Subcutaneous abdominal adipose tissue (tissue), 5 donors: ENCODE measurements at regions not wholly inside any gene's neighbourhood (a gene's known extent, or its start where the extent isn't known, plus 50 kb on each side); places are given as distances from the start of the nearest gene placed in this dataset.

ENCODE experiments used
- H3K27ac ChIP-seq: one replicate; pipeline ENCODE4 v1.7.0; 2013; ENCODE audit warnings: low read depth, mild to moderate bottlenecking, inconsistent platforms, low read length, moderate library complexity
- H3K27me3 ChIP-seq, 5 donors: one replicate each; pipeline ENCODE4 v1.7.0; 2013; ENCODE audit warnings: low read length in 5 of 5, inconsistent platforms in 1 of 5; ENCODE audit not compliant: control insufficient read depth in 5 of 5, insufficient read depth in 4 of 5
- H3K36me3 ChIP-seq, 5 donors: one replicate each; pipeline ENCODE4 v1.7.0; 2013; ENCODE audit warnings: low read length in 5 of 5; ENCODE audit not compliant: control insufficient read depth in 5 of 5, insufficient read depth in 5 of 5
- H3K4me1 ChIP-seq, 5 donors: one replicate each; pipeline ENCODE4 v1.7.0; 2013; ENCODE audit warnings: low read length in 5 of 5, mild to moderate bottlenecking in 3 of 5, moderate library complexity in 1 of 5; ENCODE audit not compliant: control insufficient read depth in 5 of 5, insufficient read depth in 5 of 5
- H3K4me3 ChIP-seq, 5 donors: one replicate each; pipeline ENCODE4 v1.7.0; 2013; ENCODE audit warnings: low read length in 5 of 5, low read depth in 1 of 5
- H3K9ac ChIP-seq, 5 donors: one replicate each; pipeline ENCODE4 v1.7.0; 2013; ENCODE audit warnings: low read length in 5 of 5, mild to moderate bottlenecking in 4 of 5, moderate library complexity in 3 of 5
- H3K9me3 ChIP-seq, 5 donors: one replicate each; pipeline ENCODE4 v1.7.0; 2013; ENCODE audit warnings: low read length in 5 of 5; ENCODE audit not compliant: control insufficient read depth in 5 of 5
- donor health status: healthy.
- donor health status: healthy.
- donor health status: healthy.
- donor health status: healthy.
- donor health status: healthy.

GRCh38 chr18:61967252-61967891 is 74.6 kb upstream of the RNF152 start:
- no peaks in the 10 kb centered on the region for H3K36me3 ChIP-seq
- no peak overlapping the region for H3K27ac ChIP-seq
- H3K9ac ChIP-seq, result no peak overlapping the region
- no peaks in the 10 kb centered on the region for H3K9me3 ChIP-seq
- no peak overlapping the region for H3K4me3 ChIP-seq
- peaks cover 0 to 9% (median 0%) of the 10 kb centered on the region in 5 donors for H3K4me1 ChIP-seq
- no peaks in the 10 kb centered on the region for H3K27me3 ChIP-seq

GRCh38 chr18:61965311-61965710 is 72.5 kb upstream of the RNF152 start:
- H3K27me3 ChIP-seq, result no peaks in the 10 kb centered on the region
- H3K4me3 ChIP-seq, result no peak overlapping the region
- H3K9me3 ChIP-seq, result no peaks in the 10 kb centered on the region
- H3K36me3 ChIP-seq, result no peaks in the 10 kb centered on the region
- no peak overlapping the region for H3K9ac ChIP-seq
- no peak overlapping the region for H3K27ac ChIP-seq
- H3K4me1 ChIP-seq, result peaks cover 0 to 9% (median 0%) of the 10 kb centered on the region in 5 donors

DNA sequence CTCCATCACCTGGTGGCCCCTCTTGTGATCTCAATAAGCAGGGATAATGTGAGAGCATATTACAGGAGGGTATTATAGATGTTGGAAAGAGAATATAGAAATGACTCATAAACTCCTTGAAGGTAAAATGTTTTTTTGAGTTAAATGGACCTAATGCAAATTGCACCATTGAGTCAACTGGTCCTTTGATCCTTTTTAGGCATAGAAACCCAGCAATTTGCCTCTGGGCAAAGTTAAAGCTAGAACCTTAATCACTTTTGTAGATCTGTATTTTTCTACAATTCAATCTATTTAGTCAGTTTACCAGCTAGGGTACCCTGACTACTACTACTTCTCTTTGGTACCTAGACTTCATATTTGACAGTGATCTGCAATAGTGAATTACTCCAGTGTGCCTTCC is 71.8 kb upstream of the RNF152 start:
- no peaks in the 10 kb centered on the region for H3K27me3 ChIP-seq
- H3K9me3 ChIP-seq, result no peaks in the 10 kb centered on the region
- H3K4me1 ChIP-seq, result peaks cover 0 to 16% (median 0%) of the 10 kb centered on the region in 5 donors
- H3K36me3 ChIP-seq, result no peaks in the 10 kb centered on the region
- no peak overlapping the region for H3K9ac ChIP-seq
- H3K4me3 ChIP-seq, result no peak overlapping the region
- H3K27ac ChIP-seq, result no peak overlapping the region

- Histone ChIP-seq H3K27ac (no peak overlapping the region), H3K4me3 (no peak overlapping the region), H3K36me3 (no peaks in the 10 kb centered on the region), H3K4me1 (peaks cover 0 to 18% (median 0%) of the 10 kb centered on the region in 5 donors), H3K9ac (no peak overlapping the region), H3K9me3 (no peaks in the 10 kb centered on the region), H3K27me3 (no peaks in the 10 kb centered on the region)
Observed at GRCh38 chr18:61963705-61964104, 70.9 kb upstream of the RNF152 start.

- no peaks in the 10 kb centered on the region for H3K27me3 ChIP-seq
Observed at GRCh38 chr18:61957801-61958516, 65.2 kb upstream of the RNF152 start.

GRCh38 chr18:61955644-61956043 is 62.8 kb upstream of the RNF152 start:
- H3K9ac ChIP-seq, result no peak overlapping the region
- H3K4me3 ChIP-seq, result no peak overlapping the region
- H3K27ac ChIP-seq, result no peak overlapping the region
- peaks cover 0 to 8% (median 0%) of the 10 kb centered on the region in 5 donors for H3K4me1 ChIP-seq
- H3K9me3 ChIP-seq, result no peaks in the 10 kb centered on the region
- peaks cover 0 to 2% (median 0%) of the 10 kb centered on the region in 5 donors for H3K27me3 ChIP-seq
- no peaks in the 10 kb centered on the region for H3K36me3 ChIP-seq

More at GRCh38 chr18:61957801-61958516, 65.2 kb upstream of the RNF152 start:
- no peak overlapping the region for H3K9ac ChIP-seq
- no peaks in the 10 kb centered on the region for H3K9me3 ChIP-seq
- peaks cover 0 to 8% (median 0%) of the 10 kb centered on the region in 5 donors for H3K4me1 ChIP-seq
- H3K27ac ChIP-seq, result no peak overlapping the region
- H3K36me3 ChIP-seq, result no peaks in the 10 kb centered on the region
- H3K4me3 ChIP-seq, result no peak overlapping the region

GRCh38 chr18:61954096-61954746 is 61.4 kb upstream of the RNF152 start:
- H3K4me1 ChIP-seq, result peaks cover 0 to 17% (median 0%) of the 10 kb centered on the region in 5 donors
- H3K36me3 ChIP-seq, result no peaks in the 10 kb centered on the region
- no peak overlapping the region for H3K4me3 ChIP-seq
- no peak overlapping the region for H3K9ac ChIP-seq
- no peak overlapping the region for H3K27ac ChIP-seq
- H3K27me3 ChIP-seq, result peaks cover 0 to 2% (median 0%) of the 10 kb centered on the region in 5 donors
- H3K9me3 ChIP-seq, result no peaks in the 10 kb centered on the region

DNA sequence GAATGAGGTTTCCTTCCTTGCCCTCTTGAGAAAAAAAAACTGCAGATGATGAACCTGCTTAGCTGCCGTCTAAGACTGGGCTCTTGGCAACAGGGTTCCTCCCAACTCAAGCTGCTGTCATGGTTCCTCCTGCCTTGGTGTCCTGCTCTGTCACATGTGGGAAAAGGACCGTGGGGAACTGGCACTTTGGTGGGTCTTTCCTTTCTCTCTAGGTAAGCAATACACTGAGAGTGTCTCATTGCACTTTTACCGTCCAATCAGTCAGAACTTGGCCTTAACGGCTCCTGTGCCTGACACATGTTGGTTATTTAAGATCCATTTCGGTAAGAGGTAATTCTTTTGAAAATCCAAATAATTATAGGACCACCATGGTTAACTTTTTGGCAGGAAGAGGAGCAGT is 60.8 kb upstream of the RNF152 start:
- Histone ChIP-seq H3K4me1 (peaks cover 0 to 17% (median 0%) of the 10 kb centered on the region in 5 donors), H3K9ac (no peak overlapping the region), H3K4me3 (no peak overlapping the region), H3K36me3 (no peaks in the 10 kb centered on the region), H3K27me3 (peaks cover 0 to 2% (median 0%) of the 10 kb centered on the region in 5 donors), H3K27ac (no peak overlapping the region), H3K9me3 (no peaks in the 10 kb centered on the region)

- no peak overlapping the region for H3K4me3 ChIP-seq
- no peaks in the 10 kb centered on the region for H3K9me3 ChIP-seq
- no peak overlapping the region for H3K27ac ChIP-seq
- H3K27me3 ChIP-seq, result peaks cover 0 to 2% (median 0%) of the 10 kb centered on the region in 5 donors
- peaks cover 0 to 17% (median 0%) of the 10 kb centered on the region in 5 donors for H3K4me1 ChIP-seq
- H3K36me3 ChIP-seq, result no peaks in the 10 kb centered on the region
- no peak overlapping the region for H3K9ac ChIP-seq
Observed at GRCh38 chr18:61953161-61953560, 60.4 kb upstream of the RNF152 start.

DNA sequence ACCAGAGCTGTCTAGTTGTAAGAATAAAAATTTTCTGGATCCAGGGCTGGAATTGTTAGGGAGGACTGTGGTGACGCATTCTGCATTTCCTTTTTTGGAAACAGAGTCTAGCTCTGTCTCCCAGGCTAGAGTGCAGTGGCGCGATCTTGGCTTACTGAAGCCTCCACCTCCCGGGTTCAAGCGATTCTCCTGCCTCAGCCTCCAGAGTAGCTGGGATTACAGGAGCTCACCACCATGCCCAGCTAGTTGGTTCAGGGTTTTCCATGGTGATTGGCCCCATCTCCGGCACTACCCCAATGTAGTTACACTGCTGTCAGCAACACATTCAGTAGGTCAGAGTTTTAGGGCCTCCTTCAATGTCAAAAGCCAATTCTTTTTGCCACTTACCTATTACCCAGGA is 58.6 kb upstream of the RNF152 start:
- peaks cover 0 to 17% (median 0%) of the 10 kb centered on the region in 5 donors for H3K4me1 ChIP-seq
- peaks cover 0 to 2% (median 0%) of the 10 kb centered on the region in 5 donors for H3K27me3 ChIP-seq
- H3K27ac ChIP-seq, result no peak overlapping the region
- no peak overlapping the region for H3K9ac ChIP-seq
- H3K9me3 ChIP-seq, result no peaks in the 10 kb centered on the region
- H3K36me3 ChIP-seq, result no peaks in the 10 kb centered on the region
- no peak overlapping the region for H3K4me3 ChIP-seq
